ENCODE measurements at regions not wholly inside any gene's neighbourhood (a gene's known extent, or its start where the extent isn't known, plus 50 kb on each side); places are given as distances from the start of the nearest gene placed in this dataset.

DNA sequence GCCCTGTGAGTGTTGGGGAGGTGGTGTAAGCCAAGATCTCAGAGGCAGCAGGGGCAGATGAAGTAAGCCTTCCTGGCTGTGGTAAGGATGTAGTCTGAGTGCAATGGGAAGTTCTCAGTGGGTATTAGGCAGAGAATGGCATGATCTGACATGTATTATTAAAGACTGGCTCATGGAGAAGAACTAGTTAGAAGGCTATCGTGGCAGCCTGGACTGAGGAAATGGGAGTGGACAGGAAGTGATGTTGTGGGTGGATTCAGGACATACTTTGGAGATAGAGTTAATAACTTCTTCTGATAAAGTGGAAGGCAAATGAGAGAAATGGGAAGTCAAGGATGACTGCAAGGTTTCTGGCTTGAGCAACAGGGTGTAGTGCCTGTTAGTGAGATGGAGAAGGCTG lies 250.9 kb upstream of the CFAP20DC start:
- TF ChIP-seq, protein P1, sequence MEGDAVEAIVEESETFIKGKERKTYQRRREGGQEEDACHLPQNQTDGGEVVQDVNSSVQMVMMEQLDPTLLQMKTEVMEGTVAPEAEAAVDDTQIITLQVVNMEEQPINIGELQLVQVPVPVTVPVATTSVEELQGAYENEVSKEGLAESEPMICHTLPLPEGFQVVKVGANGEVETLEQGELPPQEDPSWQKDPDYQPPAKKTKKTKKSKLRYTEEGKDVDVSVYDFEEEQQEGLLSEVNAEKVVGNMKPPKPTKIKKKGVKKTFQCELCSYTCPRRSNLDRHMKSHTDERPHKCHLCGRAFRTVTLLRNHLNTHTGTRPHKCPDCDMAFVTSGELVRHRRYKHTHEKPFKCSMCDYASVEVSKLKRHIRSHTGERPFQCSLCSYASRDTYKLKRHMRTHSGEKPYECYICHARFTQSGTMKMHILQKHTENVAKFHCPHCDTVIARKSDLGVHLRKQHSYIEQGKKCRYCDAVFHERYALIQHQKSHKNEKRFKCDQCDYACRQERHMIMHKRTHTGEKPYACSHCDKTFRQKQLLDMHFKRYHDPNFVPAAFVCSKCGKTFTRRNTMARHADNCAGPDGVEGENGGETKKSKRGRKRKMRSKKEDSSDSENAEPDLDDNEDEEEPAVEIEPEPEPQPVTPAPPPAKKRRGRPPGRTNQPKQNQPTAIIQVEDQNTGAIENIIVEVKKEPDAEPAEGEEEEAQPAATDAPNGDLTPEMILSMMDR (IDR thresholded peaks at IDR 0.05; ENCODE audit: unreplicated experiment) = no peak
- DNase-seq (ENCODE audit: low spot score, unreplicated experiment) = no peak
- Mint-ChIP-seq H3K36me3 (ENCODE audit: insufficient read depth) (peaks cover 2% of the 10 kb centered on the region), H3K27me3 (no peaks in the 10 kb centered on the region), H3K4me3 (ENCODE audit: low read depth) (no peak overlapping the region), H3K9me3 (ENCODE audit: low read depth) (peaks cover 16% of the 10 kb centered on the region), H3K4me1 (ENCODE audit: low read depth) (peaks cover 10% of the 10 kb centered on the region), H3K27ac (no peak overlapping the region)

DNA sequence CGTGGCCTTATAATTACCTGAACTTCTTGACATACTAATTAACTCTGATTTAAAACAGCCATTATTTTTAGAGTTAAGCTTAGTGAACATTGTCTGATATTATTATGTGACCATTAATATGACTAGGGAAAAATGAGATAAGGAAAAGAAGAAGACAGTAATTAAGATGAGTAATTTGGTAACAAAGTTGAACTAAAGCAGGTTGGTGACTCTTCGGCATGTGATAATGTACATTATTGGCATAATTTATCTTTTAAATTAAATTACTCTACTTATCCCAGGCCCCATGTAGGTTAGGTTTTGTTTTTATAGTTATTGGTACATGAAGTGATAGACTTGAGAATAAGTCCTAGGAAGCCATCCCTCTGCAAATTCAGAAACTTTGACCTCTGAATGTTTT lies 249.7 kb upstream of the CFAP20DC start:
- Mint-ChIP-seq H3K9me3 (ENCODE audit: low read depth) (peaks cover 20% of the 10 kb centered on the region), H3K4me3 (ENCODE audit: low read depth) (no peak overlapping the region), H3K27ac (no peak overlapping the region), H3K4me1 (ENCODE audit: low read depth) (peaks cover 10% of the 10 kb centered on the region), H3K27me3 (no peaks in the 10 kb centered on the region), H3K36me3 (ENCODE audit: insufficient read depth) (peaks cover 2% of the 10 kb centered on the region)
- TF ChIP-seq, protein P1 (IDR thresholded peaks at IDR 0.05; ENCODE audit: unreplicated experiment) = no peak
- no peak for DNase-seq (ENCODE audit: low spot score, unreplicated experiment)

DNA sequence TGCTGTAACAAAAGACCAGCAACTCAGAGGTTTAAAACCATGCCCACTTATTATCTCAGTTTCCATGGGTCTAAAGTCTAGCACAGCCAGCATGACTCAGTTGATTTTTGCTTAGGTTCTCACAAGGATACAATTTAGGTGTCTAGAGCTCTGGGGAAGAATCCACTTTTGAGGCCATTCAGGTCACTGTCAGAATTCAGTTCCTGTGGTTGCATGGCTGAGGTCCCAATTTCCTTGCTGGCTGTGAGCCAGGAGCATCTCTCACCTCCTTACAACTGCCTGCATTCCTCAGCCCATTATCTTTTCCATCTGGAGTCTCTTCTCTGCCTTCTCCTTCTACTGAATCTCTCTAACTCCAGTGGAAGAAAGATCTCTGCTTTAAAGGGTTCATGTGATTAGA lies 240.5 kb upstream of the CFAP20DC start:
- peaks cover 19% of the 10 kb centered on the region for H3K9me3 Mint-ChIP-seq (ENCODE audit: low read depth)
- TF ChIP-seq, protein P1 (IDR thresholded peaks at IDR 0.05; ENCODE audit: unreplicated experiment) = no peak
- H3K4me1 Mint-ChIP-seq (ENCODE audit: low read depth) = no peaks in the 10 kb centered on the region
- H3K4me3 Mint-ChIP-seq (ENCODE audit: low read depth) = no peak overlapping the region
- DNase-seq (ENCODE audit: low spot score, unreplicated experiment) = no peak
- H3K27me3 Mint-ChIP-seq = peaks cover 6% of the 10 kb centered on the region
- H3K27ac Mint-ChIP-seq = no peak overlapping the region
- H3K36me3 Mint-ChIP-seq (ENCODE audit: insufficient read depth) = peaks cover 4% of the 10 kb centered on the region

DNA sequence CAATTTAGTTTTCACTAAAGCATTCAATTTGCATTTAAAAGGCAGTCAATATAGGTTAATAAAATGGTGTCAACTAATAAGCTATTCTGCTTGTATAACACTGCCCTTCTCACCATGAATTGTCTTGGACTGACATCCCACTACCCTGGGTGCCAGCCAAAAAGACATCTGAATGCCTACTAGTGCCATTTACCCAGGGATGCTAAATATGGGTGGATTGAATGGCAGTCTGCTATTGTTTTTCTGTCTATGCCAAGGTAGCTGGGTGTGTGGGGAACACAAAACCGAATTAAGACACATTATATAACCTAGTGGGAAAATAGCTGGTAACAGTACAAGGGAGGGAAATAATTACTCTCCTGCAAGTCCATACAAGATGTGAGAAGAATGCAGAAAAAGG lies 240.0 kb upstream of the CFAP20DC start:
- Mint-ChIP-seq H3K9me3 (ENCODE audit: low read depth) (peaks cover 16% of the 10 kb centered on the region), H3K4me1 (ENCODE audit: low read depth) (no peaks in the 10 kb centered on the region), H3K36me3 (ENCODE audit: insufficient read depth) (peaks cover 4% of the 10 kb centered on the region), H3K27me3 (peaks cover 6% of the 10 kb centered on the region), H3K4me3 (ENCODE audit: low read depth) (no peak overlapping the region), H3K27ac (no peak overlapping the region)
- TF ChIP-seq, protein P1 (IDR thresholded peaks at IDR 0.05; ENCODE audit: unreplicated experiment) = no peak
- DNase-seq (ENCODE audit: low spot score, unreplicated experiment) = no peak

DNA sequence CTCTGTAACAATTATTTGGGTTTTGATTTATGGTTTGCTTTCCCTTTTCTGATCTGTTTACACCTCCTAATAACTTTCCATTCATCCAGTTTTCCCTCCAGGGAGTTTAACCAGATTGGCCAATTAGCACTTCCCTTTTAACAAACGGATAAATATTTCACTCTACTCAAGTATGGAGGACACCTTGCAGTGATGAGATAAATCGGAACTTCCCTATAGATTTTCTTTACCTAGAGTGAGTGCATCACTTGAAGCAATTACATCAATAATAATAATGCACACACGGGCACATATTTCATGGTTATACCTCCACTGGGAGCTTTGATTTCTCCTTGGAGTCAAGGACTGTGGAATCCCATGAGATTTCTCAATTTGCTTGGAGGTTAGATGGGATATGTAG lies 239.1 kb upstream of the CFAP20DC start:
- Mint-ChIP-seq H3K27me3 (peaks cover 6% of the 10 kb centered on the region), H3K4me3 (ENCODE audit: low read depth) (no peak overlapping the region), H3K27ac (no peak overlapping the region), H3K4me1 (ENCODE audit: low read depth) (no peaks in the 10 kb centered on the region), H3K36me3 (ENCODE audit: insufficient read depth) (peaks cover 2% of the 10 kb centered on the region), H3K9me3 (ENCODE audit: low read depth) (peaks cover 12% of the 10 kb centered on the region)
- TF ChIP-seq, protein P1 (IDR thresholded peaks at IDR 0.05; ENCODE audit: unreplicated experiment) = no peak
- no peak for DNase-seq (ENCODE audit: low spot score, unreplicated experiment)

Measured in progenitor cell of endocrine pancreas (in vitro differentiated cells).